ENCODE measurements at regions not wholly inside any gene's neighbourhood (a gene's known extent, or its start where the extent isn't known, plus 50 kb on each side); places are given as distances from the start of the nearest gene placed in this dataset.

- TF ChIP-seq HNF4A (CRISPR knock-in tag; IDR thresholded peaks at IDR 0.05) (peak; percentile 83), ZGPAT (CRISPR knock-in tag; IDR thresholded peaks at IDR 0.05) (peak; percentile 72), RCOR2 (CRISPR knock-in tag; IDR thresholded peaks at IDR 0.05) (peak; percentile 96), NR3C1 (CRISPR knock-in tag; IDR thresholded peaks at IDR 0.05) (no peak), REPIN1 (CRISPR knock-in tag; IDR thresholded peaks at IDR 0.05; ENCODE audit: borderline replicate concordance, low read depth) (peak; percentile 91; the same call in 1 of the 2 replicates), CREB3 (CRISPR knock-in tag; IDR thresholded peaks at IDR 0.05) (no peak), TARDBP (CRISPR knock-in tag; IDR thresholded peaks at IDR 0.05) (peak; percentile 82; the same call in 1 of the 2 replicates), ZNF143 (CRISPR knock-in tag; IDR thresholded peaks at IDR 0.05) (no peak), GATA4 (IDR thresholded peaks at IDR 0.05; ENCODE audit: borderline replicate concordance, low read depth) (peak; percentile 93), KAT8 (CRISPR knock-in tag; IDR thresholded peaks at IDR 0.05) (peak; percentile 62; the same call in 1 of the 2 replicates), KLF11 (CRISPR knock-in tag; IDR thresholded peaks at IDR 0.05) (0 out of 2 replicates have a peak, but pooled peaks have one; percentile 69), SYNCRIP (IDR thresholded peaks at IDR 0.05; ENCODE audit: insufficient read depth, low read depth, low read length) (no peak), HDAC1 (CRISPR knock-in tag; IDR thresholded peaks at IDR 0.05) (peak; percentile 83), KLF16 (CRISPR knock-in tag; IDR thresholded peaks at IDR 0.05) (peak in 1 of 2 experiments; percentile 81; a peak in 2 of 4 replicates), ZNF644 (CRISPR knock-in tag; IDR thresholded peaks at IDR 0.05; ENCODE audit: low read depth) (peak; percentile 77), ZMYM3 (CRISPR knock-in tag; IDR thresholded peaks at IDR 0.05) (no peak), HDAC2 (CRISPR knock-in tag; IDR thresholded peaks at IDR 0.05) (peak; percentile 94), ZNF275 (CRISPR knock-in tag; IDR thresholded peaks at IDR 0.05; ENCODE audit: borderline replicate concordance) (no peak), NR2C2 (CRISPR knock-in tag; IDR thresholded peaks at IDR 0.05; ENCODE audit: borderline replicate concordance) (0 out of 2 replicates have a peak, but pooled peaks have one; percentile 43), KLF6 (CRISPR knock-in tag; IDR thresholded peaks at IDR 0.05) (0 out of 2 replicates have a peak, but pooled peaks have one; percentile 27), RFXANK (CRISPR knock-in tag; IDR thresholded peaks at IDR 0.05) (0 out of 2 replicates have a peak, but pooled peaks have one; percentile 34), ZFP90 (CRISPR knock-in tag; IDR thresholded peaks at IDR 0.05; ENCODE audit: borderline replicate concordance) (0 out of 2 replicates have a peak, but pooled peaks have one; percentile 17), NONO (IDR thresholded peaks at IDR 0.05) (no peak), NONO (CRISPR knock-in tag; conservative IDR thresholded peaks at IDR 0.05) (peak; percentile 76), POGZ (CRISPR knock-in tag; IDR thresholded peaks at IDR 0.05) (peak; percentile 90)
Measured at GRCh38 chr6:144653885-144654505, 368.9 kb downstream of the UTRN start (continued).

Data from HepG2 (cell line).